Breast epithelium (tissue), 3 donors: ENCODE measurements at regions not wholly inside any gene's neighbourhood (a gene's known extent, or its start where the extent isn't known, plus 50 kb on each side); places are given as distances from the start of the nearest gene placed in this dataset.

Experiments
- CTCF ChIP-seq, 3 donors: fragments of 450-650 bp; IDR thresholded peaks; one replicate each; pipeline ENCODE4 v1.5.1; 2016 to 2017; ENCODE audit warnings: antibody characterized with exemption in 3 of 3, mild to moderate bottlenecking in 3 of 3, moderate library complexity in 3 of 3
- POLR2A ChIP-seq: fragments of 450-650 bp; IDR thresholded peaks from one replicate; pipeline ENCODE4 v1.6.1; 2016; ENCODE audit warnings: antibody characterized with exemption, mild to moderate bottlenecking, moderate library complexity
- POLR2AphosphoS5 ChIP-seq, 3 donors: sonication (generic); formaldehyde crosslinking; IDR thresholded peaks; one replicate each; pipeline ENCODE4 v1.6.1; 2017; ENCODE audit warnings: antibody characterized with exemption in 3 of 3

GRCh38 chr2:236819275-236820002, 249.8 kb downstream of the ACKR3 start:
- TF ChIP-seq CTCF (IDR thresholded peaks at IDR 0.05), result no peak
- TF ChIP-seq POLR2A, result no peak
- TF ChIP-seq POLR2AphosphoS5 (IDR thresholded peaks at IDR 0.05), result no peak
